ENCODE measurements at regions not wholly inside any gene's neighbourhood (a gene's known extent, or its start where the extent isn't known, plus 50 kb on each side); places are given as distances from the start of the nearest gene placed in this dataset.

DNA sequence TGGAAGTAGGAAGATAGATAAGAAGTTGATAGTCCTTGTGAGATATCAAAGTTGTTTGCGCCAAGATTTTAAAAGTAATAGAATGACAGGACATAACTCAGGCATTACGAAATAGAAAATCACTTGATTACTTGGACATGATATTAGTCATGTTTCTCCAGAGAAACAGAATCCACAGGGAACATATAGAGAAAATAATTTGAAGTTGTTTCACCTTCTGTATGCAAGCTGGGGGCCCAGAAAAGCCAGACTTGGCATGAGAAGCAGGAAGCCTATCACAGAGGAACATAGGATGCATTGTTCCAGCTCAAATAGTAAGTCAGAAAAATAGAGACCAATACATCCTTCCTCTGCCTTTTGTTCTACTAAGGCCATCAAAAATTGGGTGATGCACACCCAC, 715.9 kb downstream of the TECRL start (continued):
- TF ChIP-seq, protein P1, sequence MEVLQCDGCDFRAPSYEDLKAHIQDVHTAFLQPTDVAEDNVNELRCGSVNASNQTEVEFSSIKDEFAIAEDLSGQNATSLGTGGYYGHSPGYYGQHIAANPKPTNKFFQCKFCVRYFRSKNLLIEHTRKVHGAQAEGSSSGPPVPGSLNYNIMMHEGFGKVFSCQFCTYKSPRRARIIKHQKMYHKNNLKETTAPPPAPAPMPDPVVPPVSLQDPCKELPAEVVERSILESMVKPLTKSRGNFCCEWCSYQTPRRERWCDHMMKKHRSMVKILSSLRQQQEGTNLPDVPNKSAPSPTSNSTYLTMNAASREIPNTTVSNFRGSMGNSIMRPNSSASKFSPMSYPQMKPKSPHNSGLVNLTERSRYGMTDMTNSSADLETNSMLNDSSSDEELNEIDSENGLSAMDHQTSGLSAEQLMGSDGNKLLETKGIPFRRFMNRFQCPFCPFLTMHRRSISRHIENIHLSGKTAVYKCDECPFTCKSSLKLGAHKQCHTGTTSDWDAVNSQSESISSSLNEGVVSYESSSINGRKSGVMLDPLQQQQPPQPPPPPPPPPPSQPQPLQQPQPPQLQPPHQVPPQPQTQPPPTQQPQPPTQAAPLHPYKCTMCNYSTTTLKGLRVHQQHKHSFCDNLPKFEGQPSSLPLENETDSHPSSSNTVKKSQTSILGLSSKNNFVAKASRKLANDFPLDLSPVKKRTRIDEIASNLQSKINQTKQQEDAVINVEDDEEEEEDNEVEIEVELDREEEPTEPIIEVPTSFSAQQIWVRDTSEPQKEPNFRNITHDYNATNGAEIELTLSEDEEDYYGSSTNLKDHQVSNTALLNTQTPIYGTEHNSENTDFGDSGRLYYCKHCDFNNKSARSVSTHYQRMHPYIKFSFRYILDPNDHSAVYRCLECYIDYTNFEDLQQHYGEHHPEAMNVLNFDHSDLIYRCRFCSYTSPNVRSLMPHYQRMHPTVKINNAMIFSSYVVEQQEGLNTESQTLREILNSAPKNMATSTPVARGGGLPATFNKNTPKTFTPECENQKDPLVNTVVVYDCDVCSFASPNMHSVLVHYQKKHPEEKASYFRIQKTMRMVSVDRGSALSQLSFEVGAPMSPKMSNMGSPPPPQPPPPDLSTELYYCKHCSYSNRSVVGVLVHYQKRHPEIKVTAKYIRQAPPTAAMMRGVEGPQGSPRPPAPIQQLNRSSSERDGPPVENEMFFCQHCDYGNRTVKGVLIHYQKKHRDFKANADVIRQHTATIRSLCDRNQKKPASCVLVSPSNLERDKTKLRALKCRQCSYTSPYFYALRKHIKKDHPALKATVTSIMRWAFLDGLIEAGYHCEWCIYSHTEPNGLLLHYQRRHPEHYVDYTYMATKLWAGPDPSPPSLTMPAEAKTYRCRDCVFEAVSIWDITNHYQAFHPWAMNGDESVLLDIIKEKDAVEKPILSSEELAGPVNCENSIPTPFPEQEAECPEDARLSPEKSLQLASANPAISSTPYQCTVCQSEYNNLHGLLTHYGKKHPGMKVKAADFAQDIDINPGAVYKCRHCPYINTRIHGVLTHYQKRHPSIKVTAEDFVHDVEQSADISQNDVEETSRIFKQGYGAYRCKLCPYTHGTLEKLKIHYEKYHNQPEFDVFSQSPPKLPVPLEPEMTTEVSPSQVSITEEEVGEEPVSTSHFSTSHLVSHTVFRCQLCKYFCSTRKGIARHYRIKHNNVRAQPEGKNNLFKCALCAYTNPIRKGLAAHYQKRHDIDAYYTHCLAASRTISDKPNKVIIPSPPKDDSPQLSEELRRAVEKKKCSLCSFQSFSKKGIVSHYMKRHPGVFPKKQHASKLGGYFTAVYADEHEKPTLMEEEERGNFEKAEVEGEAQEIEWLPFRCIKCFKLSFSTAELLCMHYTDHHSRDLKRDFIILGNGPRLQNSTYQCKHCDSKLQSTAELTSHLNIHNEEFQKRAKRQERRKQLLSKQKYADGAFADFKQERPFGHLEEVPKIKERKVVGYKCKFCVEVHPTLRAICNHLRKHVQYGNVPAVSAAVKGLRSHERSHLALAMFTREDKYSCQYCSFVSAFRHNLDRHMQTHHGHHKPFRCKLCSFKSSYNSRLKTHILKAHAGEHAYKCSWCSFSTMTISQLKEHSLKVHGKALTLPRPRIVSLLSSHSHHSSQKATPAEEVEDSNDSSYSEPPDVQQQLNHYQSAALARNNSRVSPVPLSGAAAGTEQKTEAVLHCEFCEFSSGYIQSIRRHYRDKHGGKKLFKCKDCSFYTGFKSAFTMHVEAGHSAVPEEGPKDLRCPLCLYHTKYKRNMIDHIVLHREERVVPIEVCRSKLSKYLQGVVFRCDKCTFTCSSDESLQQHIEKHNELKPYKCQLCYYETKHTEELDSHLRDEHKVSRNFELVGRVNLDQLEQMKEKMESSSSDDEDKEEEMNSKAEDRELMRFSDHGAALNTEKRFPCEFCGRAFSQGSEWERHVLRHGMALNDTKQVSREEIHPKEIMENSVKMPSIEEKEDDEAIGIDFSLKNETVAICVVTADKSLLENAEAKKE (CRISPR knock-in tag; IDR thresholded peaks at IDR 0.05), result no peak
- TF ChIP-seq JUNB (IDR thresholded peaks at IDR 0.05; ENCODE audit: unreplicated experiment) (no peak), ZNF331 (CRISPR knock-in tag; IDR thresholded peaks at IDR 0.05; ENCODE audit: low read depth) (no peak), NANOG (IDR thresholded peaks at IDR 0.05; ENCODE audit: borderline replicate concordance) (no peak), STAT1 (IDR thresholded peaks at IDR 0.05; ENCODE audit: unreplicated experiment) (no peak), ZNF114 (CRISPR knock-in tag; IDR thresholded peaks at IDR 0.05) (no peak), EZH2phosphoT487 (IDR thresholded peaks at IDR 0.05; ENCODE audit: unreplicated experiment) (no peak)
- TF ChIP-seq, protein P2, sequence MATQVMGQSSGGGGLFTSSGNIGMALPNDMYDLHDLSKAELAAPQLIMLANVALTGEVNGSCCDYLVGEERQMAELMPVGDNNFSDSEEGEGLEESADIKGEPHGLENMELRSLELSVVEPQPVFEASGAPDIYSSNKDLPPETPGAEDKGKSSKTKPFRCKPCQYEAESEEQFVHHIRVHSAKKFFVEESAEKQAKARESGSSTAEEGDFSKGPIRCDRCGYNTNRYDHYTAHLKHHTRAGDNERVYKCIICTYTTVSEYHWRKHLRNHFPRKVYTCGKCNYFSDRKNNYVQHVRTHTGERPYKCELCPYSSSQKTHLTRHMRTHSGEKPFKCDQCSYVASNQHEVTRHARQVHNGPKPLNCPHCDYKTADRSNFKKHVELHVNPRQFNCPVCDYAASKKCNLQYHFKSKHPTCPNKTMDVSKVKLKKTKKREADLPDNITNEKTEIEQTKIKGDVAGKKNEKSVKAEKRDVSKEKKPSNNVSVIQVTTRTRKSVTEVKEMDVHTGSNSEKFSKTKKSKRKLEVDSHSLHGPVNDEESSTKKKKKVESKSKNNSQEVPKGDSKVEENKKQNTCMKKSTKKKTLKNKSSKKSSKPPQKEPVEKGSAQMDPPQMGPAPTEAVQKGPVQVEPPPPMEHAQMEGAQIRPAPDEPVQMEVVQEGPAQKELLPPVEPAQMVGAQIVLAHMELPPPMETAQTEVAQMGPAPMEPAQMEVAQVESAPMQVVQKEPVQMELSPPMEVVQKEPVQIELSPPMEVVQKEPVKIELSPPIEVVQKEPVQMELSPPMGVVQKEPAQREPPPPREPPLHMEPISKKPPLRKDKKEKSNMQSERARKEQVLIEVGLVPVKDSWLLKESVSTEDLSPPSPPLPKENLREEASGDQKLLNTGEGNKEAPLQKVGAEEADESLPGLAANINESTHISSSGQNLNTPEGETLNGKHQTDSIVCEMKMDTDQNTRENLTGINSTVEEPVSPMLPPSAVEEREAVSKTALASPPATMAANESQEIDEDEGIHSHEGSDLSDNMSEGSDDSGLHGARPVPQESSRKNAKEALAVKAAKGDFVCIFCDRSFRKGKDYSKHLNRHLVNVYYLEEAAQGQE (IDR thresholded peaks at IDR 0.05; ENCODE audit: unreplicated experiment), result no peak
